Lower leg skin (tissue), 4 donors: ENCODE measurements at regions not wholly inside any gene's neighbourhood (a gene's known extent, or its start where the extent isn't known, plus 50 kb on each side); places are given as distances from the start of the nearest gene placed in this dataset.

ENCODE experiments used
- DNase-seq, 2 donors: peaks; one replicate each; pipeline ENCODE4 v3.0.0-alpha.2; 2019; ENCODE audit warnings: low spot score in 2 of 2
- H3K4me3 ChIP-seq: fragments of 200-600 bp; sonication (generic); 2 replicates; pipeline ENCODE4 v1.5.1; 2017; ENCODE audit warnings: mild to moderate bottlenecking, low read depth; ENCODE audit not compliant: poor library complexity, severe bottlenecking
- CTCF ChIP-seq, 3 donors: fragments of 450-650 bp; IDR thresholded peaks; one replicate each; pipeline ENCODE4 v1.5.1; 2016; ENCODE audit warnings: antibody characterized with exemption in 3 of 3, mild to moderate bottlenecking in 3 of 3, moderate library complexity in 2 of 3
- POLR2A ChIP-seq, 2 donors: fragments of 450-650 bp; IDR thresholded peaks; one replicate each; pipeline ENCODE4 v1.6.1; 2016 to 2017; ENCODE audit warnings: antibody characterized with exemption in 2 of 2, mild to moderate bottlenecking in 1 of 2, moderate library complexity in 1 of 2
- WGBS, 2 donors: methylation state at CpG; one replicate each; pipeline ENCODE4 v1.1.5; 2018; 5-methylcytosine and 5-hydroxymethylcytosine counted together
- intact Hi-C: fragments of 100-400 bp; cut with DNase I; formaldehyde crosslinking; loops from one replicate; pipeline ENCODE4 v1.15.0; 2023; ENCODE audit warnings: low total_unique reads

GRCh38 chr10:10007957-10008356, 1009.7 kb upstream of the CELF2 start:
- TF ChIP-seq POLR2A (IDR thresholded peaks at IDR 0.05) = no peak
- TF ChIP-seq CTCF (IDR thresholded peaks at IDR 0.05) = no peak
- 81 to 87% methylated on average over 6 of the region's 6 CpGs for WGBS, 2 donors
- intact Hi-C loops = no loop called here

GRCh38 chr10:10010397-10010796, 1007.3 kb upstream of the CELF2 start:
- no peak overlapping the region for H3K4me3 ChIP-seq
- 73 to 92% methylated on average over 2 of the region's 2 CpGs for WGBS, 2 donors
- intact Hi-C loops = no loop called here
- no peak for DNase-seq
- TF ChIP-seq POLR2A (IDR thresholded peaks at IDR 0.05) = no peak
- no peak for TF ChIP-seq CTCF (IDR thresholded peaks at IDR 0.05)

More at GRCh38 chr10:10007957-10008356, 1009.7 kb upstream of the CELF2 start:
- no peak for DNase-seq
- H3K4me3 ChIP-seq = no peak overlapping the region

GRCh38 chr10:10014846-10015245, 1002.8 kb upstream of the CELF2 start:
- 92 to 94% methylated on average over 1 of the region's 1 CpG for WGBS, 2 donors
- no peak for DNase-seq
- H3K4me3 ChIP-seq = no peak overlapping the region
- intact Hi-C loops = no loop called here
- TF ChIP-seq POLR2A (IDR thresholded peaks at IDR 0.05) (no peak), CTCF (IDR thresholded peaks at IDR 0.05) (no peak)

GRCh38 chr10:10017716-10018115, 1000.0 kb upstream of the CELF2 start:
- WGBS, 2 donors = 79 to 81% methylated on average over 5 of the region's 5 CpGs

GRCh38 chr10:10020945-10021344, 996.7 kb upstream of the CELF2 start:
- no peak overlapping the region for H3K4me3 ChIP-seq
- intact Hi-C loops = no loop called here
- TF ChIP-seq POLR2A (IDR thresholded peaks at IDR 0.05) (no peak), CTCF (IDR thresholded peaks at IDR 0.05) (no peak)
- no peak for DNase-seq
- WGBS, 2 donors = 29 to 32% methylated on average over 1 of the region's 1 CpG

More at GRCh38 chr10:10017716-10018115, 1000.0 kb upstream of the CELF2 start:
- intact Hi-C loops = no loop called here
- no peak overlapping the region for H3K4me3 ChIP-seq
- DNase-seq = no peak
- TF ChIP-seq POLR2A (IDR thresholded peaks at IDR 0.05) (no peak), CTCF (IDR thresholded peaks at IDR 0.05) (no peak)

GRCh38 chr10:10032991-10033390, 984.7 kb upstream of the CELF2 start:
- TF ChIP-seq CTCF (IDR thresholded peaks at IDR 0.05) (no peak), POLR2A (IDR thresholded peaks at IDR 0.05) (no peak)
- 62 to 69% methylated on average over 2 of the region's 2 CpGs for WGBS, 2 donors

More at GRCh38 chr10:10032991-10033390, 984.7 kb upstream of the CELF2 start:
- intact Hi-C loops = no loop called here
- no peak overlapping the region for H3K4me3 ChIP-seq
- no peak for DNase-seq
